Transverse colon (tissue), 4 donors: ENCODE measurements at regions not wholly inside any gene's neighbourhood (a gene's known extent, or its start where the extent isn't known, plus 50 kb on each side); places are given as distances from the start of the nearest gene placed in this dataset.

Experiments used
- DNase-seq: peaks from one replicate; pipeline ENCODE4 v3.0.0-alpha.2; 2019
- H3K27ac ChIP-seq, 4 donors: fragments of 200-600 bp; sonication (generic); 2 replicates each; pipeline ENCODE4 v1.5.1; 2016 to 2018; ENCODE audit warnings: inconsistent platforms in 4 of 4
- H3K27me3 ChIP-seq: fragments of 200-600 bp; sonication (generic); 2 replicates; pipeline ENCODE4 v1.5.1; 2017; ENCODE audit warnings: inconsistent platforms
- H3K36me3 ChIP-seq, 4 donors: fragments of 200-600 bp; sonication (generic); 2 replicates each; pipeline ENCODE4 v1.5.1; 2017 to 2019; ENCODE audit warnings: inconsistent platforms in 4 of 4
- H3K4me1 ChIP-seq, 4 donors: fragments of 200-600 bp; sonication (generic); 2 replicates each; pipeline ENCODE4 v1.5.1; 2017 to 2020; ENCODE audit warnings: inconsistent platforms in 4 of 4
- H3K4me3 ChIP-seq, 4 donors: fragments of 200-600 bp; sonication (generic); 1 replicate in 1 of 4; 2 replicates in 3 of 4; pipeline versions ENCODE4 v1.5.1 to v1.6.1; 2017 to 2019; ENCODE audit warnings: inconsistent platforms in 4 of 4
- H3K9me3 ChIP-seq, 2 donors: fragments of 200-600 bp; sonication (generic); 2 replicates each; pipeline ENCODE4 v1.5.1; 2017 to 2019; ENCODE audit warnings: inconsistent platforms in 2 of 2
- CTCF ChIP-seq, 5 experiments: fragments of 200-600 bp in 3 of 5; fragments of 450-650 bp in 2 of 5; sonication (generic) in 3 of 5; IDR thresholded peaks; 1 replicate in 2 of 5; 2 replicates in 3 of 5; pipeline ENCODE4 v1.5.1; 2016 to 2017; ENCODE audit warnings: antibody characterized with exemption in 5 of 5, inconsistent platforms in 3 of 5, mild to moderate bottlenecking in 2 of 5, moderate library complexity in 1 of 5
- EP300 ChIP-seq: sonication (generic); formaldehyde crosslinking; IDR thresholded peaks from one replicate; pipeline ENCODE4 v1.6.1; 2017; ENCODE audit warnings: antibody characterized with exemption, low read depth
- POLR2A ChIP-seq: fragments of 450-650 bp; IDR thresholded peaks from one replicate; pipeline ENCODE4 v1.6.1; 2016; ENCODE audit warnings: antibody characterized with exemption, mild to moderate bottlenecking, moderate library complexity
- POLR2AphosphoS5 ChIP-seq, 3 donors: sonication (generic); formaldehyde crosslinking; IDR thresholded peaks; one replicate each; pipeline ENCODE4 v1.6.1; 2016; ENCODE audit warnings: antibody characterized with exemption in 3 of 3
- WGBS, 2 donors: methylation state at CpG; one replicate each; pipeline ENCODE4 v1.1.5; 2018; ENCODE audit warnings: low coverage in 1 of 2; 5-methylcytosine and 5-hydroxymethylcytosine counted together
- in situ Hi-C, 4 donors: fragments of 200-750 bp; cut with MboI; loops; one replicate each; pipeline versions ENCODE4 v1.15.0 to v1.15.1; 2017; ENCODE audit warnings: low sequenced_read_pairs in 3 of 4, low pct_ligation_motif_present in 1 of 4, low pct_unique_long_range_greater_than_20kb in 1 of 4
- intact Hi-C: fragments of 100-400 bp; cut with DNase I; formaldehyde crosslinking; loops from one replicate; pipeline ENCODE4 v1.15.1; 2023; ENCODE audit warnings: low total_unique reads

- no peaks in the 10 kb centered on the region for H3K36me3 ChIP-seq
- no peak for DNase-seq
- in situ Hi-C loops (no loop called here), intact Hi-C loops (no loop called here)
- H3K9me3 ChIP-seq, result no peaks in the 10 kb centered on the region
- H3K27ac ChIP-seq, result no peak overlapping the region
- H3K4me3 ChIP-seq, result no peak overlapping the region
- no peaks in the 10 kb centered on the region for H3K27me3 ChIP-seq
- H3K4me1 ChIP-seq, result no peaks in the 10 kb centered on the region
- no peak for TF ChIP-seq POLR2AphosphoS5 (IDR thresholded peaks at IDR 0.05)
- no peak for TF ChIP-seq CTCF (IDR thresholded peaks at IDR 0.05)
- TF ChIP-seq EP300, result no peak
- no peak for TF ChIP-seq POLR2A
- WGBS, 2 donors, result 82 to 89% methylated on average over 5 to 11 of the region's 11 CpGs
These were observed 306.8 kb upstream of the FOXQ1 start for GRCh38 chr6:1004885-1005630.

GRCh38 chr6:1003394-1004160 is 308.3 kb upstream of the FOXQ1 start:
- TF ChIP-seq CTCF (IDR thresholded peaks at IDR 0.05), result no peak
- no peak for TF ChIP-seq POLR2A
- no peak for TF ChIP-seq POLR2AphosphoS5 (IDR thresholded peaks at IDR 0.05)
- no peak for TF ChIP-seq EP300
- WGBS, 2 donors, result 94% methylated on average over 37 of the region's 37 CpGs; no CpG with 5 or more reads in 1 of the 2 donors
- Histone ChIP-seq H3K4me1 (no peaks in the 10 kb centered on the region), H3K27ac (no peak overlapping the region), H3K4me3 (no peak overlapping the region), H3K36me3 (no peaks in the 10 kb centered on the region), H3K9me3 (no peaks in the 10 kb centered on the region), H3K27me3 (no peaks in the 10 kb centered on the region)
- DNase-seq, result no peak
- intact Hi-C loops (no loop called here), in situ Hi-C loops (no loop called here)

- intact Hi-C loops (no loop called here), in situ Hi-C loops (no loop called here)
- H3K9me3 ChIP-seq, result no peaks in the 10 kb centered on the region
- no peak for DNase-seq
- WGBS, 2 donors, result 77 to 88% methylated on average over 5 to 12 of the region's 12 CpGs
- H3K27me3 ChIP-seq, result no peaks in the 10 kb centered on the region
- no peak overlapping the region for H3K4me3 ChIP-seq
- H3K36me3 ChIP-seq, result no peaks in the 10 kb centered on the region
- H3K4me1 ChIP-seq, result no peaks in the 10 kb centered on the region
- TF ChIP-seq CTCF (IDR thresholded peaks at IDR 0.05) (no peak), EP300 (no peak), POLR2AphosphoS5 (IDR thresholded peaks at IDR 0.05) (no peak), POLR2A (no peak)
- no peak overlapping the region for H3K27ac ChIP-seq
These were observed 308.9 kb upstream of the FOXQ1 start for GRCh38 chr6:1002989-1003388.

DNA sequence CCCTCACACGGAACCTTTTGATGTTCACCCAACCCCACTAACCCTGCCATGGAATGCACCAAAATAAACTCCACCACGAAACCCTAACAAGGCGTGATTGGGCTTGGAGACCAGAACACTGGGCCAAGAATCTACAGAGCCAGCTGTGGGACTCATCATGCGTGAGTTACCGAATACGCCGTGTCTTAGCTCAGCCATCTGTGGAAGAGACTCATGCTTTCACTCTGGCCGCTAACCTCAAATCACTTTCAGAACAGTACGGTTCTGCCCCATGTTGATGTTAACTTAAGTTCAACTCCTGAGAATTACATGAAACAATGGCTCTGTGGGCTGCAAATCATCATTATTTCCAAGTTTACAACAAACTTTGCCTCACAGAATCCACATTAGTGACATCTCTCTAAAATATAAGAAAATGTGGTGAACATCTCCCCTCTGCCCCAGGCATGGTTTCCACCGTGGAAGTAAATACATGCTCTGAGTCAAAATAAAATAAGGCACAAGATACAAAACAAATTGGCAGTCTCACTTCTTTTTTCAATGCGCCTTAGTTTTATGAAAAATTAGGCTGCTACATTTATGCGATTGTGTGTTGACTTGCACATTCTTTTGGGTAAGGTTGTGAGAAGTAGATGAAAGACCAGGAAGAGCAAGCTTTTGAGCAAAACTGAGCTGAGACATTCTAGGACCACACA is 308.9 kb upstream of the EXOC2 start:
- H3K4me3 ChIP-seq, result no peak overlapping the region
- no peak for TF ChIP-seq CTCF (IDR thresholded peaks at IDR 0.05)
- TF ChIP-seq POLR2A, result no peak
- no peak for TF ChIP-seq EP300
- TF ChIP-seq POLR2AphosphoS5 (IDR thresholded peaks at IDR 0.05), result no peak
- H3K36me3 ChIP-seq, result no peaks in the 10 kb centered on the region
- intact Hi-C loops (no loop called here), in situ Hi-C loops (no loop called here)
- WGBS, 2 donors, result 70 to 83% methylated on average over 2 to 12 of the region's 12 CpGs
- no peaks in the 10 kb centered on the region for H3K9me3 ChIP-seq
- H3K27me3 ChIP-seq, result peaks cover 4% of the 10 kb centered on the region
- H3K27ac ChIP-seq, result no peak overlapping the region
- H3K4me1 ChIP-seq, result no peaks in the 10 kb centered on the region
- no peak for DNase-seq
